ENCODE measurements at regions not wholly inside any gene's neighbourhood (a gene's known extent, or its start where the extent isn't known, plus 50 kb on each side); places are given as distances from the start of the nearest gene placed in this dataset.

GRCh38 chr5:106367281-106367680 lies 1303.5 kb downstream of the EFNA5 start:
- TF ChIP-seq CTCF (IDR thresholded peaks at IDR 0.05; ENCODE audit: low read length) (no peak), EZH2 (IDR thresholded peaks at IDR 0.05; ENCODE audit: borderline replicate concordance, low read length) (no peak)
